ENCODE measurements at regions not wholly inside any gene's neighbourhood (a gene's known extent, or its start where the extent isn't known, plus 50 kb on each side); places are given as distances from the start of the nearest gene placed in this dataset.

DNA sequence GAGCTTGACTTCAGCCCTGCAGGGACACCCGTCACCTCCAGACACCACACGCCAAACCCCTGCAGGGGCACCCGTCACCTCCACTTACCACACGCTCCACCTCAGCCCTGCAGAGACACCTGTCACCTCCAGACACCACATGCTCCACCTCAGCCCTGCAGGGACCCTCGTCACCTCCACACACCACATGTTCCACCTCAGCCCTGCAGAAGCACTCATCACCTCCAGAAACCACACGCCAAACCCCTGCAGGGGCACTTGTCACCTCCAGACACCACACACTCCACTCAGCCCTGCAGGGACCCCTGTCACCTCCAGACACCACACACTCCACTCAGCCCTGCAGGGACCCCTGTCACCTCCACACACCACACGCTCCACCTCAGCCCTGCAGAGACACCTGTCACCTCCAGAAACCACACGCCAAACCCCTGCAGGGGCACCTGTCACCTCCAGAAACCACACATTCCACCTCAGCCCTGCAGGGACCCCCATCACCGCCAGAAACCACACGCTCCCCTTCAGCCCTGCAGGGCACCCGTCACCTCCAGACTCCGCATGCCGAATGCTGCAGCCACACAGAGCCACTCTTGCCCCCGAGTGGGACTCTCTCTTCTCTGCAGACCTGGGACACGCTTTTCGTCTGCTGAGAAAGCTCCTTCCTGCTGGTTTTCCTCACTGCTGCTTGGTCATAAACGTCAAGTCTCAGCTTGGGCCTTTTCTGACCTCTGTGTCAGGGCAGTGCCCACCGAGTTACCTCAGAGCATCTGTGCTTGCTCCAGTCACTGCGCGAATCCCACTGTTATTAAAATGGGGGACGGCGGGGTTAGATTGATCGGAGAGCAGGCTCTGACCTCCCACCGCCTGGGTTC is 77.5 kb upstream of the SALL3 start:
- H3K4me3 ChIP-seq (ENCODE audit: low read depth, low read length) = no peak overlapping the region
- H3K9me3 ChIP-seq (ENCODE audit: control insufficient read depth, insufficient read depth, low read length) = 0 out of 2 replicates have a peak, but pooled peaks cover 3% of the 10 kb centered on the region
- no peak overlapping the region for H3K9ac ChIP-seq (ENCODE audit: low read depth, low read length)
- H3K4me1 ChIP-seq (ENCODE audit: control insufficient read depth, insufficient read depth, low read length) = no peaks in the 10 kb centered on the region; the same call in 1 of the 2 replicates
- H3K36me3 ChIP-seq (ENCODE audit: control insufficient read depth, insufficient read depth, low read length) = no peaks in the 10 kb centered on the region
- no peaks in the 10 kb centered on the region for H3K27me3 ChIP-seq (ENCODE audit: control insufficient read depth, insufficient read depth, low read length)
- no peak overlapping the region for H3K27ac ChIP-seq (ENCODE audit: low read depth, low read length)

DNA sequence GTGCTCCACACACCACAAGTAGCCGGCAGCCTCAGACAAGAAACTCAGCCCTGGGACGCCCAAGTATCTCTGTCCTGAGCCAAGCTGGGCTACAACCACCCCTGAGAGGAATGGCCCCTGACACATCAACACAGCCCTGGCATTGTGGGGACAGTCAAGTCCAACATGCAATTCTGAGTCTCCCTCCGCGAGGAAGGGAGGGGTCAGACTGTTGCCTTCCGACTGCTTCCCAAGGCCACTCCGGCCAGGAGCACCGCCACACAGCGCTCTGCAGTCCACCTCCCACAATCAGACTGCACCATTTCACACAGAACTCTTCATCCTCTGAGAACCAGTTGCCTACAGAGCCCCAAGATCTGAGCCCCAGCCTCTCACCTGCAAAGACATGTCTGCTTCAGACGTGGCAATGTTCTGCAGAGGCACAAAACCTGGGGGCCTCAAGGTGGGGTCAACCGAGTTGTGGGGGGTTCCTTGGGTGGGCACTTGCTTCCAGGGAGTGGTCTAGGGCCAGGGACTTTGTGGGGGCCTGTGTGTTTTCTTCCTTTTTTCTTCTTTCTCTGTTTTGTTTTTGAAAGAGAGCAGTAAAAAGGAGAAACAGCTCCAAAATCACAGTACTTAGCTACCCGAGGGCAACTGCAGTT is 76.7 kb upstream of the SALL3 start:
- no peak overlapping the region for H3K4me3 ChIP-seq (ENCODE audit: low read depth, low read length)
- no peak overlapping the region for H3K27ac ChIP-seq (ENCODE audit: low read depth, low read length)
- no peak overlapping the region for H3K9ac ChIP-seq (ENCODE audit: low read depth, low read length)
- H3K9me3 ChIP-seq (ENCODE audit: control insufficient read depth, insufficient read depth, low read length) = 0 out of 2 replicates have a peak, but pooled peaks cover 3% of the 10 kb centered on the region
- no peaks in the 10 kb centered on the region for H3K36me3 ChIP-seq (ENCODE audit: control insufficient read depth, insufficient read depth, low read length)
- H3K4me1 ChIP-seq (ENCODE audit: control insufficient read depth, insufficient read depth, low read length) = no peaks in the 10 kb centered on the region; the same call in 1 of the 2 replicates
- H3K27me3 ChIP-seq (ENCODE audit: control insufficient read depth, insufficient read depth, low read length) = no peaks in the 10 kb centered on the region

DNA sequence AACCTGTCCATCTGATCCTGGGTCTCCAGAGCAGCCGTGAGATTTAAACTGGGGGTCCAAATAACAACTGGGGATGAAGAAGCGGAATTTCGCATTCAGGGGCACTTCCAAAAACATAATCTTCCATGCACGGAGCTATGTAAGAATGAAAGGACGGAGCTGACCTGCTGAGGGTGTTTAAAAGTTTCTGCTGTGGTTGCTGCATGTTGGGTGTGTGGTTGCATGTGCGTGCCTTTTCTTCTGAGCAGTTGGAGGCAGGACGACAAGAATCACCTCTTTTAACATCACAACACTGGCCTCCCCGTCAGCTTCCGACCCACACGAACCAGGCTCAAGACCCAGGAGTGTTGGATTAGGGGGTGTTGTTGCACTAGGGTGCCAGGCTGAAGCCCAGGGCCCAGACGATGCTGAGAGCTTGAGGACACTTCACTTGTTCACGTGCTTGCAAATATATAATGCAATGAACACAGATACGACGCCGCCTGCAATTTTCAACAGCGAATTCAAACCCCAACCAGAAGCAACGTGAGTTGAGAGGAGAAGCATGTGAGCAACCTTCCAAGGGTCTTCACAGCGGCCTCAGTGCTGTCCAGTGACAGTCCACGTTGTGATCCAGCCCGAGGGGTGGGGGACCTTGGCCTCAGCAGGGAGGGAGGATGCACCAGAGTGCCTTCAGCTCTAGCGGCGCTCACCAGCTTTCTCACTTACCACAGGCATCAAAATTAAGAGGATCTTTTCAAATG is 76.0 kb upstream of the SALL3 start:
- Histone ChIP-seq H3K9ac (ENCODE audit: low read depth, low read length) (no peak overlapping the region), H3K4me3 (ENCODE audit: low read depth, low read length) (no peak overlapping the region), H3K27ac (ENCODE audit: low read depth, low read length) (no peak overlapping the region), H3K9me3 (ENCODE audit: control insufficient read depth, insufficient read depth, low read length) (no peaks in the 10 kb centered on the region), H3K36me3 (ENCODE audit: control insufficient read depth, insufficient read depth, low read length) (no peaks in the 10 kb centered on the region), H3K4me1 (ENCODE audit: control insufficient read depth, insufficient read depth, low read length) (no peaks in the 10 kb centered on the region; the same call in 1 of the 2 replicates), H3K27me3 (ENCODE audit: control insufficient read depth, insufficient read depth, low read length) (no peaks in the 10 kb centered on the region)

DNA sequence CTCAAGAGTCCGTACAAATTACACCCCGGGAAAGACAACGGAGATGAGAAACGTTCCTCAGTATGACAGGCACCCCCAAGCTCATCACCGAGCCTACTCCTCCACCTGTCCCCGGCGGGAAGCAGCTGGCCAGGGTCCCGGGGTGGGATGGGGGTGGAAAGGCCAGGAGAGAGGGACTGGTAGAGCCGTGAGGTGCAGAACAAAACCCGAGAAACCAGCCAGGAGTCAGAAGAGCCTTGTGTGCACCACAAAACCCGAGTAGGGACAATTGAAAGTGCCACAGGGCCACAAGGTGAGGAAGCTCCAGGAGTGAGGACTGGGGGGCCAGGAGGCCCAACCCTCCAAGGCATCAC is 75.5 kb upstream of the SALL3 start:
- Histone ChIP-seq H3K27me3 (ENCODE audit: control insufficient read depth, insufficient read depth, low read length) (no peaks in the 10 kb centered on the region), H3K36me3 (ENCODE audit: control insufficient read depth, insufficient read depth, low read length) (no peaks in the 10 kb centered on the region), H3K27ac (ENCODE audit: low read depth, low read length) (no peak overlapping the region), H3K4me1 (ENCODE audit: control insufficient read depth, insufficient read depth, low read length) (no peaks in the 10 kb centered on the region; the same call in 1 of the 2 replicates), H3K9ac (ENCODE audit: low read depth, low read length) (no peak overlapping the region), H3K9me3 (ENCODE audit: control insufficient read depth, insufficient read depth, low read length) (no peaks in the 10 kb centered on the region), H3K4me3 (ENCODE audit: low read depth, low read length) (no peak overlapping the region)

DNA sequence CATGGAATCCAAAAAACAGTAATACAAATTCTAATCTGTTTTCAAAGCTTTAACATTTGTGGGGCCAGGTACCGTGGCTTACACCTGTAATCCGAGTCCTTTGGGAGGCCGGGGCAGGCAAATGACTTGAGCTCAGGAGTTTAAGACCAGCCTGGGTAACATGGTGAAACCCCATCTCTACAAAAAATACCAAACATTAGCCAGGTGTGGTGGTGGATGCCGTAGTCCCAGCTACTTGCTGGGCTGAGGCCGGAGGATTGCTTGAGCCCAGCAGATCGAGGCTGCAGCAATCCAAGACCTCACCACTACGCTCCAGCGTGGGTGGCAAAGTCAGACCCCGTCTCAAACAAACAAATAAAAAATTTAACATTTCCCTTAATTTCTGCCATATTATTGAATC is 74.3 kb upstream of the SALL3 start:
- Histone ChIP-seq H3K4me1 (ENCODE audit: control insufficient read depth, insufficient read depth, low read length) (no peaks in the 10 kb centered on the region; the same call in 1 of the 2 replicates), H3K4me3 (ENCODE audit: low read depth, low read length) (no peak overlapping the region), H3K36me3 (ENCODE audit: control insufficient read depth, insufficient read depth, low read length) (no peaks in the 10 kb centered on the region), H3K9ac (ENCODE audit: low read depth, low read length) (no peak overlapping the region), H3K9me3 (ENCODE audit: control insufficient read depth, insufficient read depth, low read length) (no peaks in the 10 kb centered on the region), H3K27me3 (ENCODE audit: control insufficient read depth, insufficient read depth, low read length) (no peaks in the 10 kb centered on the region), H3K27ac (ENCODE audit: low read depth, low read length) (no peak overlapping the region)

DNA sequence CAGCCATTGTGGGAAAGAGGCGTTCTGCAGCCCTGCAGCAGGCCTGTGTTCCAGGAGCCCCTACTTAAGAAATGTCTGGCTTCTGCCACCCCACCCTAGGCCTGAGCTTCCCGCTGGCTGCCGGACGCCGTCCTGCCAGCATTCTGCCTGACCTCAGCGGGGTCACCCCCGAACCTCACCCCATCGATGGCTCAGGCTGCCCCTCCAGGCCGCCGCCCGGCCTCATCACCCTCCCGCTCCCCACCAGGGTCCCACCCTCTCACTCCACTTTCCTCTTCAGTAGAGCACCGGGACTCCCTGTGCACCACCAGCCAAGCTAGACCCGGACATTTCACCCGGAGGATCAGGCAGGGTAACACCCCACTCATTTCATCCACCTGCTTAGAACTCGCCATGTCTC is 73.6 kb upstream of the SALL3 start:
- H3K9ac ChIP-seq (ENCODE audit: low read depth, low read length) = no peak overlapping the region
- no peak overlapping the region for H3K4me3 ChIP-seq (ENCODE audit: low read depth, low read length)
- H3K27me3 ChIP-seq (ENCODE audit: control insufficient read depth, insufficient read depth, low read length) = no peaks in the 10 kb centered on the region
- H3K4me1 ChIP-seq (ENCODE audit: control insufficient read depth, insufficient read depth, low read length) = no peaks in the 10 kb centered on the region; the same call in 1 of the 2 replicates
- no peak overlapping the region for H3K27ac ChIP-seq (ENCODE audit: low read depth, low read length)
- H3K9me3 ChIP-seq (ENCODE audit: control insufficient read depth, insufficient read depth, low read length) = no peaks in the 10 kb centered on the region
- no peaks in the 10 kb centered on the region for H3K36me3 ChIP-seq (ENCODE audit: control insufficient read depth, insufficient read depth, low read length)

DNA sequence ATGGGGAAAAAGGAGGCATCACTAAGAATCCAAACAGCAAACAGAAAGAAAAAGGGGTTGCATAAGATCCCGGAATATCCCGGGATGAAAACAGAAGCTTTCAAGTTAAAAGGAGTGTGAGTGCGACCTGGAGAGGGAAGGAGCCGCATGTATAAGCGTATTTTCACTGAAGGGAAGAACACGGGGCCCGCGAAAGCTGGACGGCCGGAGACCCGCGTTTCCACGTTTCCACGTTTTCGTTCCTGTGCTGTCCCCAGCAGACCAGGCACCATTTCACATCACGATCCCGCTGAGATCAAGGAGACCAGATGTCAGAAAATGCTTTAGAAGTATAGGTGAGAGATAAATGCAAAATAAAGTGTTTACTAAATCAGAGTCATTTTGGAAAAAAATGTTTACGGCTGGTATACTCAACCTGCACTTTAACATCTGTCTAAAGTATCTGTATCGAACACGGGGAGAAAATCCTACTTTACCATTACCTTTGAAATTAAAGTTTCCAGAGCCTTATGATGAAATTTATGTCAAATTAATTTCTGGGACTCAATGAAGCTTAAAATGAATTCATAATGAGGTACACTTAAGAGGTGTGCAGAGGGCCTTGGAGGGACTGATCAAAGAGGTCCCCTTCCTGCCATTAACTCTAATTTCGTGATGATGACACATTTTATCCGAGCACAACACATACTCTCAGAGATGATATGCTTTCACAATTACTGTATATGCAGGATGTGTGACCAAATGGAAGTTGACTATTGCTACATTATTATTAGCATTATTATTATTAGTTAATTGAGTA is 71.0 kb upstream of the SALL3 start:
- no peak overlapping the region for H3K9ac ChIP-seq (ENCODE audit: low read depth, low read length)
- H3K4me1 ChIP-seq (ENCODE audit: control insufficient read depth, insufficient read depth, low read length) = no peaks in the 10 kb centered on the region; the same call in 1 of the 2 replicates
- H3K4me3 ChIP-seq (ENCODE audit: low read depth, low read length) = no peak overlapping the region
- H3K27me3 ChIP-seq (ENCODE audit: control insufficient read depth, insufficient read depth, low read length) = no peaks in the 10 kb centered on the region
- no peaks in the 10 kb centered on the region for H3K36me3 ChIP-seq (ENCODE audit: control insufficient read depth, insufficient read depth, low read length)
- H3K27ac ChIP-seq (ENCODE audit: low read depth, low read length) = no peak overlapping the region
- no peaks in the 10 kb centered on the region for H3K9me3 ChIP-seq (ENCODE audit: control insufficient read depth, insufficient read depth, low read length)

DNA sequence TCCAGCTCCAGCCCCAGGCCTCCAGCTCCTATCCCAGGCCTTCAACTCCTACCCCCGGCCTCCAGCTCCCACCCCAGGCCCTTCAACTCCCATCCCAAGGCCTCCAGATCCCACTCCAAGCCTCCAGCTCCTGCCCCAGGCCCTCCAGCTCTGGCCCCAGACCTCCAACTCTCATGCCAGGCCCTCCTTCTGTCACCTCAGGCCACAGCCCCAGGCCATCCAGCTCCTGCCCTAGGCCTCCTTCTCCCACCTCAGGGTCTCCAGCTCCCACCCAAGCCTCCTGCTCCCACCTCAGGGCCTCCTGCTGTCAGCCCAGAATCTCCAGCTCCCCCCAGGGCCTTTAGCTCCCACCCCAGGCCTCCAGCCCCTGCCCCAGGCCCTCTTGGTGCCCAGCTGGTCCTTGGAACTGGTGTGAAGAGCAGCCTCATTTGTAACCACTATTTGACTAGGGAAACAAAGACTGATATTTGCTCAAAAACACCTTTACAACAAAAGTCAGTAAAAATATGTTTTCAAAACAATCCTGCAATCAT is 67.8 kb upstream of the SALL3 start:
- H3K9me3 ChIP-seq (ENCODE audit: control insufficient read depth, insufficient read depth, low read length) = no peaks in the 10 kb centered on the region
- H3K27me3 ChIP-seq (ENCODE audit: control insufficient read depth, insufficient read depth, low read length) = no peaks in the 10 kb centered on the region
- no peaks in the 10 kb centered on the region for H3K4me1 ChIP-seq (ENCODE audit: control insufficient read depth, insufficient read depth, low read length)
- H3K36me3 ChIP-seq (ENCODE audit: control insufficient read depth, insufficient read depth, low read length) = no peaks in the 10 kb centered on the region
- no peak overlapping the region for H3K27ac ChIP-seq (ENCODE audit: low read depth, low read length)
- H3K4me3 ChIP-seq (ENCODE audit: low read depth, low read length) = no peak overlapping the region
- H3K9ac ChIP-seq (ENCODE audit: low read depth, low read length) = no peak overlapping the region

DNA sequence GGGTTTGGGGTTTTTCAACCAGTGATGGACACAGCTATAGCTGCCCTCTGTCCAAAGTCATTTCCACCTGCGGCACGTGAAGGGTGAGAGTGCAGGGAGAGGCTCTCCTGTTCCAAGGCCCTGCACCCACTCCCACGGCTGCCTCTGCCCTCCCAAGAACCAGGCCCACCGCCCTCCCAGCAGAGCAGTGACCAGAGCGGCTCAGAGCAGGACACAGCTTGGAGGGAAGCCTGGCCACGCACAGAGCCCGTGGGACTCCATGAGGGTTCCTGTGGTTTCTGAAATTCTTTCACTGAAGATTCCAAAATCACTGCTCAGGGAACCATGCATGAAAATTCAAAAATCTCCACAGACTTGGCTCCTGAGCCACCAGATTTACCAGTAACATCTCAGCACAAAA is 67.3 kb upstream of the SALL3 start:
- Histone ChIP-seq H3K9me3 (ENCODE audit: control insufficient read depth, insufficient read depth, low read length) (no peaks in the 10 kb centered on the region), H3K4me3 (ENCODE audit: low read depth, low read length) (no peak overlapping the region), H3K27ac (ENCODE audit: low read depth, low read length) (no peak overlapping the region), H3K9ac (ENCODE audit: low read depth, low read length) (no peak overlapping the region), H3K4me1 (ENCODE audit: control insufficient read depth, insufficient read depth, low read length) (no peaks in the 10 kb centered on the region), H3K27me3 (ENCODE audit: control insufficient read depth, insufficient read depth, low read length) (no peaks in the 10 kb centered on the region), H3K36me3 (ENCODE audit: control insufficient read depth, insufficient read depth, low read length) (no peaks in the 10 kb centered on the region)

DNA sequence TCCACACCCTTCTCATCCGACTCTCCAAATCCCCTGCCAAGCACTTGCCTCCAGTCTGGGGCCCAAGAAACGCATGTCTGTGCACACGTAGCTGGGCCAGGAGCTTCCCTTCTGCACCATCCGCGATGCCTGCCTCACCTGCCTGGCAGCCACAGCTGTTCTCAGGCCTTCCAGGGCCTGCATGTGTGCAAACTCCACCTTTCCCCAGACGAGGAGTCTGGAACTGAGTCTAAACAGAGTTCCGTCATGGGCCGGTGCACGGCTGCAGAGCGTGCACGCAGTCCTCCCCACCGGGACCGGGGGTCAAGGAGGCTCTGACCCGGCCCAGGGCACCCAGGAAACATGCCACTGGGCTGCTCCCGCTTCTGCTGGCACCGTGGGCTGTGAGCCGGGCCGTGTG is 66.8 kb upstream of the SALL3 start:
- Histone ChIP-seq H3K4me1 (ENCODE audit: control insufficient read depth, insufficient read depth, low read length) (no peaks in the 10 kb centered on the region), H3K27me3 (ENCODE audit: control insufficient read depth, insufficient read depth, low read length) (no peaks in the 10 kb centered on the region), H3K9me3 (ENCODE audit: control insufficient read depth, insufficient read depth, low read length) (no peaks in the 10 kb centered on the region), H3K4me3 (ENCODE audit: low read depth, low read length) (no peak overlapping the region), H3K9ac (ENCODE audit: low read depth, low read length) (no peak overlapping the region), H3K27ac (ENCODE audit: low read depth, low read length) (no peak overlapping the region), H3K36me3 (ENCODE audit: control insufficient read depth, insufficient read depth, low read length) (no peaks in the 10 kb centered on the region)

All from HUES48 (cell line).